NCI-H1694 treated with DMSO at 0.1 percent for 48 hours (cell line): ENCODE measurements at regions not wholly inside any gene's neighbourhood (a gene's known extent, or its start where the extent isn't known, plus 50 kb on each side); places are given as distances from the start of the nearest gene placed in this dataset.

ENCODE experiments used
- DNase-seq: peaks from one replicate; lab custom pipeline; 2025; lab: John Stamatoyannopoulos, UW

DNA sequence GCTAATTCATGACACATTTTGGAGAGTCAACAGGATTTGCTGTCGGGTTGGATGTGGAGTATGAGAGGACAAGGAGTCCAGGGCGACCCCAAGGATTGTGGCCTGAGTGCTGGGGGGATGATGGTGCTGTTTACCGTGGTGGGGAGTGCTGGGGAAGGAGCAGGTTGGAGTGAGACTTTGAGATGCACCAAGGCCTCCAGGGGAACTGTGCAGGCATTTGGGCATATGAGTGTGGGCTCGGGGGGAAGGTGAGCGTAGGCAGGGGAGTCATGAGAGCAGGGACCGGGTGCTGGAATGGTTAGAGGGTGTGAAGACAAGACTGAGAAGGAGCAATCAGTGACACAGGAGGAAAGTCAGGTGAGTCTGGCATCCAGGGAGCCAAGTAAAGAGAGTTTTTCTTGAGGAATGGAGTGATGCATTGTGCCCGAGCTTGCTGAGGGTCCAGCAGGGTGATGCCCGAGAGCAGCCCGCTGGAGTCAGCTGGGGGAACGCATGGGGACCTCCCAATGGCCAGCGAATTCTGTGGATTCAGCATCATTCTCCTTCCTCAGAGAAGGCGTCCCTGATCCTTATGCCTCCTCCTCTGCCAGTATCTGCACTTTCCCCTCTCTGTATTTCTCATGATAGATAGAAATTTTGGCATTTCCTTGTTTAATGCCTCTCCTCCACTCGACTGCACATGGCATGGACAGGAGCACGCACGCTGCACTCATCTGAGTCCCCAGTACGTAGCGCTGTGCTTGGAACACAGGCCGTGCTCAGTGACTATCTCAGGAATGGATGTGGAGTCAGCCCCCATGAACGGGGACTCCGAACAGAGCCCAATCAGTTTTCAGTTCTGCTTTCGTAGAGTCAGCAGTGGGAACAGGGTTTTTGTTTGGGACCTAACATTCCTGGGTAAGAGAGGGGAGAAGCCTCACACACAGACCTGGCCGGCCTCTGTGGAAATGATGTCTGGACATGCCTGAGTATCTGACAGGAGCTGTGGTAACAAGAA is 52.1 kb upstream of the ETV3 start:
- no peak for DNase-seq

DNA sequence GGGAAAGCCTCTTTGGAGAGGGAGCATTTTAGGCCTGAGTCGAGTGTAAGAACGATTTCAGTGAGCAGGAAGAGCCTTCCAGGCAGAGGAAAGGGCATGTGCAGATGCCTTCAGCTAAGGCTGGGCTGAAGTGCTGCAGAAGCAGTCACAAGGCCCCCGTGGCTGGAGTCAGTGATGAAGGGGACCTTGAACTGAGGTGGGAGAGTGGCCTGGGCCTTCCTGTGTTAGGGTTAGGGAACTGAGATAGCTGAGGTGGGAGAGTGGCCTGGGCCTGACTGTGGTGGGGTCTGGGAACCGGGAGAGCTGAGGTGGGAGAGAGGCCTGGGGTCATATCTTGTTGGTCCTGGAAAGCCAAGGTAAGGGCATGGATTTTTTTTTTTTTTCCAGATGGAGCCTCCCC is 50.9 kb upstream of the ETV3 start:
- no peak for DNase-seq
